CD4-positive, CD25-positive, alpha-beta regulatory T cell (primary cell): ENCODE measurements at regions not wholly inside any gene's neighbourhood (a gene's known extent, or its start where the extent isn't known, plus 50 kb on each side); places are given as distances from the start of the nearest gene placed in this dataset.

Source experiments
- ATAC-seq, 2 donors: fragments of 150-1000 bp; cut with Tn5 transposase; one replicate each; pipeline ENCODE4 v1.10.0; 2021; ENCODE audit warnings: low read depth in 2 of 2, moderate number of reproducible peaks in 2 of 2, moderate library complexity in 1 of 2
- DNase-seq, 3 donors: peaks; one replicate each; pipeline versions ENCODE4 v3.0.0 to v3.0.0-alpha.2; 2012 to 2022; ENCODE audit warnings: mixed read lengths in 1 of 3
- H3K27ac ChIP-seq: one replicate; pipeline ENCODE4 v1.7.0; 2013; ENCODE audit warnings: mild to moderate bottlenecking, low read length; ENCODE audit not compliant: insufficient read depth, poor library complexity, severe bottlenecking
- H3K27me3 ChIP-seq: one replicate; pipeline ENCODE4 v1.7.0; 2013; ENCODE audit warnings: low read length; ENCODE audit not compliant: control insufficient read depth, insufficient read depth
- H3K36me3 ChIP-seq: one replicate; pipeline ENCODE4 v1.7.0; 2013; ENCODE audit warnings: mild to moderate bottlenecking, low read length, moderate library complexity; ENCODE audit not compliant: control insufficient read depth, insufficient read depth
- H3K4me1 ChIP-seq: 2 replicates; pipeline ENCODE4 v1.7.0; 2013; ENCODE audit warnings: mild to moderate bottlenecking, low read length; ENCODE audit not compliant: insufficient read depth, control insufficient read depth, poor library complexity, severe bottlenecking
- H3K4me3 ChIP-seq: one replicate; pipeline ENCODE4 v1.7.0; 2013; ENCODE audit warnings: low read depth, mild to moderate bottlenecking, low read length, moderate library complexity
- H3K9me3 ChIP-seq, 2 experiments: 1 replicate in 1 of 2; 2 replicates in 1 of 2; pipeline ENCODE4 v1.7.0; 2013; ENCODE audit warnings: low read length in 2 of 2, mild to moderate bottlenecking in 1 of 2, moderate library complexity in 1 of 2; ENCODE audit not compliant: control insufficient read depth in 2 of 2
- H3K27ac Mint-ChIP-seq, 3 donors: one replicate each; pipeline ENCODE4 v1.8.0; 2020 to 2022; ENCODE audit warnings: mild to moderate bottlenecking in 3 of 3, mixed read lengths in 3 of 3, moderate library complexity in 2 of 3
- H3K27me3 Mint-ChIP-seq: one replicate; pipeline ENCODE4 v1.8.0; 2022; ENCODE audit warnings: mild to moderate bottlenecking, mixed read lengths
- H3K36me3 Mint-ChIP-seq: one replicate; pipeline ENCODE4 v1.8.0; 2020; ENCODE audit warnings: mixed read lengths
- H3K4me1 Mint-ChIP-seq, 4 donors: one replicate each; pipeline ENCODE4 v1.8.0; 2020 to 2022; ENCODE audit warnings: mixed read lengths in 4 of 4, mild to moderate bottlenecking in 1 of 4
- H3K4me3 Mint-ChIP-seq, 4 donors: one replicate each; pipeline ENCODE4 v1.8.0; 2020 to 2022; ENCODE audit warnings: mild to moderate bottlenecking in 4 of 4, mixed read lengths in 4 of 4, moderate library complexity in 3 of 4
- H3K9me3 Mint-ChIP-seq, 7 donors: one replicate each; pipeline ENCODE4 v1.8.0; 2020 to 2022; ENCODE audit warnings: mixed read lengths in 7 of 7, mild to moderate bottlenecking in 3 of 7, moderate library complexity in 2 of 7

DNA sequence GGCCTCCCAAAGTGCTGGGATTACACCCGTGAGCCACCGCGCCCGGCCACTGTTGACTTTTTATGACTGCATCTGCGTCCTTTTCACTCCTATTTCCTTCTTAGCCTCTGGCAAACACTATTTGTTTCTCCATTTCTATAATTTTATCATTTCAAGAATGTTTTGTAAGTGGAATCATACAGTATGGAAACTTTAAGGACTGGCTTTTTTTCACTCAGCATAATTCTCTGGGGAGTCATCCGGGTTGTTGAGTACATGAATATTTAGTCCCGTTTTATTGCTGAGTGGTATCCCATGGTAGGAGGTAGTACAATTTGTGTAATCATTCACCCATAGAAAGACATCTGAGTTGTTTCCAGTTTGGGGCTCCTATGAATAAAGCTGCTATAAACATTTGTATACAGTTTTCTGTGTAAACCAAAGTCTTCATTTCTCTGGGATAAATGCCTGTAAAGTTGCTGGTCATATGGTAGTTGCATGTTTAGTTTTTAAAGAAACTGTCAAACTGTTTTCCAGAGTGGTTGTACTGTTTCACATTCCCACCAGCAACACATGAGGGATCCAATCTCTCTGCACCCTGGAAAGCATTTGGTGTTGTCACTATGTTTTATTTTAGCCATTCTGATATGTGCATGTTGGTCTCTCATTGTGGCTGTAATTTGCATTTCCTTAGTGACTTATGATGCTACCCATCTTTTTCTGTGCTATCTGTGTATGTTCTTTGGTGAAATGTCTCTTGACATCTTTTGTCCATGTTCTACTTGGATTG, 139.6 kb upstream of the EEPD1 start:
- H3K9me3 Mint-ChIP-seq = peaks cover 0 to 2% (median 0%) of the 10 kb centered on the region in 7 donors
- ATAC-seq = no peak
- Histone ChIP-seq H3K27ac (no peak overlapping the region), H3K9me3 (no peaks in the 10 kb centered on the region), H3K4me1 (no peaks in the 10 kb centered on the region), H3K4me3 (no peak overlapping the region), H3K27me3 (no peaks in the 10 kb centered on the region), H3K36me3 (no peaks in the 10 kb centered on the region)
- H3K4me3 Mint-ChIP-seq = no peak overlapping the region
- no peaks in the 10 kb centered on the region for H3K36me3 Mint-ChIP-seq
- no peaks in the 10 kb centered on the region for H3K4me1 Mint-ChIP-seq
- no peak for DNase-seq
- peaks cover 29% of the 10 kb centered on the region for H3K27me3 Mint-ChIP-seq
- H3K27ac Mint-ChIP-seq = no peak overlapping the region

DNA sequence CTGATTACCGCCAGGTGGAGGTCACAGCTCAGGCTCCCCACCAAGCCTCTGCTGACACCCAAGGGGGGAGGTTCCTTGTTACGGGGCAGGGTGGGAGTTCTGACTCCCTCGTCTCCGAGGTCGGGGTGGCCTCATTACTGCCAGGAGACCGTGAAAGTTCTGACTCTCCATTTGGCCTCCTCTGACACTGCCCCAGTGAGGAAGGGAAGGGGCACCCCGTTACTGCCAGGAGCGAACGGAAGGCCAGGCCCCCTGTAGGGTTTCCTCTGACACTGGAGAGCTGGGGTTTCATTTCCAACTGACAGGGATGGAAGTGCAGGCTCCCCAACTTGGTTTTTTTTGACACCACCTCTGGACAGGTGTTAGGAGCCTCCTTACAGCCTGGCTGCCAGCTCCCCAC, 138.1 kb upstream of the EEPD1 start:
- no peak overlapping the region for H3K27ac Mint-ChIP-seq
- H3K4me1 Mint-ChIP-seq = no peaks in the 10 kb centered on the region
- ATAC-seq (no peak), DNase-seq (no peak)
- H3K9me3 ChIP-seq = no peaks in the 10 kb centered on the region
- H3K9me3 Mint-ChIP-seq = peaks cover 0 to 2% (median 0%) of the 10 kb centered on the region in 7 donors
- no peaks in the 10 kb centered on the region for H3K27me3 ChIP-seq
- H3K36me3 Mint-ChIP-seq = no peaks in the 10 kb centered on the region
- no peak overlapping the region for H3K4me3 Mint-ChIP-seq
- peaks cover 22% of the 10 kb centered on the region for H3K27me3 Mint-ChIP-seq
- no peak overlapping the region for H3K27ac ChIP-seq
- no peaks in the 10 kb centered on the region for H3K4me1 ChIP-seq
- H3K4me3 ChIP-seq = no peak overlapping the region
- H3K36me3 ChIP-seq = no peaks in the 10 kb centered on the region

DNA sequence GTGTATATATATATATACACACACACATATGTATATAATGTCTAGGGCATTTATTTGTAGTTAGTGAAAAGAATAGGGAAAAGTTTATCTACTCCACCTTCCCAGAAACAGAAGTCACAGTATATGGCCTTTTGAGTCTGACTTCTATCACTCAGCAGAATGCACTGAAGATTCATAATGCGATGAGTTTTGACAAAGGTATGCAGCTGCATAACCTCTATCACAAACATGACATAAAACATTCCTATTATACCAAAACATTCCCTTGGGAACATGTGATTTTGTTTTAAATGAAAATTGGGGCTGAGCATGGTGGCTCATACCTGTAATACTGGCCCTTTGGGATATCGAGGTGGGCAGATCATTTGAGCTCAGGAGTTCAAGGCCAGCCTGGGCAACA, 137.3 kb upstream of the EEPD1 start:
- H3K36me3 ChIP-seq = no peaks in the 10 kb centered on the region
- Mint-ChIP-seq H3K27me3 (peaks cover 22% of the 10 kb centered on the region), H3K4me3 (no peak overlapping the region), H3K9me3 (peaks cover 0 to 2% (median 0%) of the 10 kb centered on the region in 7 donors), H3K4me1 (no peaks in the 10 kb centered on the region), H3K27ac (no peak overlapping the region), H3K36me3 (no peaks in the 10 kb centered on the region)
- DNase-seq (no peak), ATAC-seq (no peak)
- no peaks in the 10 kb centered on the region for H3K4me1 ChIP-seq
- no peak overlapping the region for H3K4me3 ChIP-seq
- no peaks in the 10 kb centered on the region for H3K9me3 ChIP-seq
- no peaks in the 10 kb centered on the region for H3K27me3 ChIP-seq
- H3K27ac ChIP-seq = no peak overlapping the region

DNA sequence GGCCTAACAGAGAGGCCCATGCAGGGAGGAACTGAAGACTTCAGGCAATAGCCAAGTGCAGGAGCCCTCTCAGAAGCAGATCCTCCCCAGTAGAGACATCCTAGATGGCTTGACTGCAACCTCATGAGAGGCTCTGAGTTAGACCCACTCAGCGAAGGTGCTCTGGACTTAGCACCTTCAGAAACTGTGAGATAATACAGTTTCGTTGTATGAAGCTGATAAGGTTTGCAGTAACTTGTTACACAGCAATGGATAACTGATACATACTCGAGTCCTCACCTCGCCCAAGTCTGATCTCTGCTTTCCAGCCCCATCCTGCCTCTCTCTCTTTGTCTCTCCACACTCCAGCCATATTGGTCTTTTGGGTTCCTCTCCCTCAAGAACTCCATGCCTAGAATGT, 136.4 kb upstream of the EEPD1 start:
- Mint-ChIP-seq H3K27ac (no peak overlapping the region), H3K4me1 (no peaks in the 10 kb centered on the region), H3K4me3 (no peak overlapping the region), H3K9me3 (peaks cover 0 to 2% (median 0%) of the 10 kb centered on the region in 7 donors), H3K36me3 (no peaks in the 10 kb centered on the region), H3K27me3 (peaks cover 22% of the 10 kb centered on the region)
- Histone ChIP-seq H3K36me3 (no peaks in the 10 kb centered on the region), H3K27ac (no peak overlapping the region), H3K27me3 (no peaks in the 10 kb centered on the region), H3K4me1 (no peaks in the 10 kb centered on the region), H3K9me3 (no peaks in the 10 kb centered on the region), H3K4me3 (no peak overlapping the region)
- no peak for ATAC-seq
- no peak for DNase-seq

DNA sequence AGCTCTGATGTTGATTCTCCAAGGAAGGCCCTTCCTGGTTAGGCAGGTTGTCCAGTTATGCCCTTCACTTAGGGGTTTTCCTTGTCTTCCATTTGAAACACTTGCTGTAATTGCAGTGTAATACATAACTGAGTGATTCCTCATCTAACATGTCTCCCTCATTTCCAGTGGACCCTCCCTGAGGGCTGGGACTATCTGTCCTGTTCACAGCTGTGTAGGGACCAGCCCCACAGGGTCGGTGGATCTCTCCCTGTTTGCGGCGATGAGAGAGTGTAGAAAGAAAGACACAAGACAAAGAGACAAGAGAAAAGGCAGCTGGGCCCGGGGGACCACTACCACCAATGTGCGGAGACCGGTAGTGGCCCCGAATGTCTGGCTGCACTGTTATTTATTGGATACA, 135.9 kb upstream of the EEPD1 start:
- no peak overlapping the region for H3K4me3 ChIP-seq
- H3K4me3 Mint-ChIP-seq = no peak overlapping the region
- DNase-seq (no peak), ATAC-seq (no peak)
- H3K9me3 ChIP-seq = no peaks in the 10 kb centered on the region
- H3K27ac Mint-ChIP-seq = no peak overlapping the region
- no peaks in the 10 kb centered on the region for H3K27me3 ChIP-seq
- H3K4me1 Mint-ChIP-seq = no peaks in the 10 kb centered on the region
- H3K36me3 ChIP-seq = no peaks in the 10 kb centered on the region
- H3K36me3 Mint-ChIP-seq = no peaks in the 10 kb centered on the region
- peaks cover 0 to 2% (median 0%) of the 10 kb centered on the region in 7 donors for H3K9me3 Mint-ChIP-seq
- peaks cover 22% of the 10 kb centered on the region for H3K27me3 Mint-ChIP-seq
- no peaks in the 10 kb centered on the region for H3K4me1 ChIP-seq
- H3K27ac ChIP-seq = no peak overlapping the region

DNA sequence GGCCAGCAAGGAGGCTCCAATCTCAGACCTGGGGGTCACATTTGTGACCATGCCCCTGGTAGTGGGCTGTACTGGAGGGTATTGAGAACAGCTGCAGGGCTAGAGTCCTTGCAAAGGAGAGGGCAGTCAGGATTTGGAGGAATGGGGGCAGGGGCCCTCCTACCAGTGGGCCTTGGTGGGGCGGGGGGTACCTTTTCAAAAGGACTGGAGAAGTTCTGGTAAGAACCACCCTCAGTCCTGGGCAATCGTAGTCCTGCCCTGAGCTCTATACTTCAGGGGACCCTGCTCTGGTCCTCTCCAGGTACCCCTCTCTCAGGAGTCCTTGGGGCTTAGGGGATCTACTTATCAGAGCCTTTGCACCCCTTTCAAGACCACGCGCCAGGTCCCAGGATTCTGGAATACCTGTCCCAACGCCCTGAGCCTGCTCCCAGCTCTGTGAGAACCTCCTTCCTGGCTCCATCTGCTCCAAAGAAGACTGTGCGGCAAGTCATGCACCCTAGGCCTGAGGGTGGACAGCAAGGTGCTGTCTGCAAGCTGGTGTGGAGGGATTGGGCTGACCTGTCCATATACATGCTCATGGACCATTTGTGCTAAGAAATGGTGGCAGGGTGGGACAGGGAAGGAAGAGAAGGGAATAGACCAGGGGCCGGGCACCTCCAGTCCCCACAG, 134.1 kb upstream of the EEPD1 start:
- no peaks in the 10 kb centered on the region for H3K4me1 Mint-ChIP-seq
- peaks cover 0 to 2% (median 0%) of the 10 kb centered on the region in 7 donors for H3K9me3 Mint-ChIP-seq
- H3K4me3 ChIP-seq = no peak overlapping the region
- no peaks in the 10 kb centered on the region for H3K9me3 ChIP-seq
- peaks cover 29% of the 10 kb centered on the region for H3K27me3 Mint-ChIP-seq
- DNase-seq (no peak), ATAC-seq (no peak)
- no peaks in the 10 kb centered on the region for H3K36me3 ChIP-seq
- H3K36me3 Mint-ChIP-seq = no peaks in the 10 kb centered on the region
- H3K4me1 ChIP-seq = no peaks in the 10 kb centered on the region
- H3K27ac Mint-ChIP-seq = no peak overlapping the region
- peaks cover under 1% of the 10 kb centered on the region for H3K27me3 ChIP-seq
- H3K27ac ChIP-seq = no peak overlapping the region
- H3K4me3 Mint-ChIP-seq = no peak overlapping the region

DNA sequence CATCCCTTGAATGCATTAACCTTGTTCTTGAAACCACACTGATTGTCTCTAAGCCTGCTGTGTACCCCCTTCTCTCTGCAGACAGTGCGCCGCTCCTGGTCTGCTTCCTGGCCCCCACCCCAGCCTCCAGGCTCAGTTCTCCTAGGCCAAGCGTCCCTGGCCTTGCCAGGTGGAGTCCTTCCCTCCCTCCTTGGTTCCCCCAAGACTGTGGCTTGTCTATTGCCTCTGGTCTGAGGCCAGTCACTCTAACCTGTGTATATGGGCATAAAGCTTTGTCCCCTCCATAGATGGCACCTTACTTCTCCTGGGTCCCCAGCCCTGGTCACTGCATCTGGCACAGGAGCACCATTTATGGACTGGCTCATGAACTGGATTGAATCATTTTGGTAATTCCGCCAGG, 133.5 kb upstream of the EEPD1 start:
- H3K4me1 ChIP-seq = no peaks in the 10 kb centered on the region
- Mint-ChIP-seq H3K9me3 (peaks cover 0 to 2% (median 0%) of the 10 kb centered on the region in 7 donors), H3K4me1 (no peaks in the 10 kb centered on the region), H3K36me3 (no peaks in the 10 kb centered on the region), H3K27ac (no peak overlapping the region), H3K27me3 (peaks cover 29% of the 10 kb centered on the region), H3K4me3 (no peak overlapping the region)
- no peak overlapping the region for H3K27ac ChIP-seq
- no peak for DNase-seq
- no peaks in the 10 kb centered on the region for H3K36me3 ChIP-seq
- no peaks in the 10 kb centered on the region for H3K9me3 ChIP-seq
- ATAC-seq = no peak
- no peak overlapping the region for H3K4me3 ChIP-seq
- peaks cover 2% of the 10 kb centered on the region for H3K27me3 ChIP-seq

DNA sequence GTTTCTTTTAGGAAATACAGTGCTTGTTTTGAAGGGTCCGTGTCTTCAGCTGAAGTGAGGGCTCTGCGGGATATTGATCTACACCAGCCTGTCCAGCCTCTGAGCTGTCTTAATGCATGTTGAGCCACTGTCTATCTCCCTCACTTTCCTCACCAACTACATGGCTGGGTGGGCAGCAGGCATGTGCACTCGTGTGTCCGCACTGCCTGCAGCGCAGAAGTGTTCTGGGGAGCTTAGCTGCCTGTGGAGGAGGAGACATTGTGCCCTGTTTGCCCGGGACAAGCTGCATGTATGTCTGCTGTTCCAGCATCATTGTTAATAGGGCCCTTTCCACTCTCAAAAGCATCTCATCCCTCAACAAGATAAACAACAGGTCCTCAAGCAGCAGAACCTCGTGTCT, 133.1 kb upstream of the EEPD1 start:
- no peaks in the 10 kb centered on the region for H3K36me3 ChIP-seq
- DNase-seq (no peak), ATAC-seq (no peak)
- H3K4me3 ChIP-seq = no peak overlapping the region
- H3K9me3 ChIP-seq = no peaks in the 10 kb centered on the region
- Mint-ChIP-seq H3K9me3 (peaks cover 0 to 2% (median 0%) of the 10 kb centered on the region in 7 donors), H3K27me3 (peaks cover 25% of the 10 kb centered on the region), H3K4me1 (no peaks in the 10 kb centered on the region), H3K27ac (no peak overlapping the region), H3K36me3 (no peaks in the 10 kb centered on the region), H3K4me3 (no peak overlapping the region)
- no peaks in the 10 kb centered on the region for H3K4me1 ChIP-seq
- no peak overlapping the region for H3K27ac ChIP-seq
- H3K27me3 ChIP-seq = peaks cover 2% of the 10 kb centered on the region
